GM12891 (cell line): ENCODE measurements at regions not wholly inside any gene's neighbourhood (a gene's known extent, or its start where the extent isn't known, plus 50 kb on each side); places are given as distances from the start of the nearest gene placed in this dataset.

Experiments used
- POLR2A ChIP-seq: IDR thresholded peaks from 2 replicates; pipeline ENCODE4 v1.6.1; 2011; ENCODE audit warnings: low read depth, low read length, control low read depth
- POLR2AphosphoS5 ChIP-seq: IDR thresholded peaks from 2 replicates; pipeline ENCODE4 v1.6.1; 2011; ENCODE audit warnings: low read depth, low read length, control low read depth
- POU2F2 ChIP-seq: IDR thresholded peaks from 2 replicates; pipeline ENCODE4 v1.6.1; 2011; ENCODE audit warnings: low read depth, mild to moderate bottlenecking, control low read depth, low read length, moderate library complexity
- TAF1 ChIP-seq: IDR thresholded peaks from 2 replicates; pipeline ENCODE4 v1.6.1; 2011; ENCODE audit warnings: low read depth, low read length, control low read depth

- TF ChIP-seq POLR2A (no peak), POLR2AphosphoS5 (no peak), TAF1 (no peak), POU2F2 (no peak)
Measured at GRCh38 chr4:44120646-44121045, 328.0 kb downstream of the KCTD8 start.
